Osteocyte (in vitro differentiated cells): ENCODE measurements at regions not wholly inside any gene's neighbourhood (a gene's known extent, or its start where the extent isn't known, plus 50 kb on each side); places are given as distances from the start of the nearest gene placed in this dataset.

Experiments
- DNase-seq: peaks from one replicate; pipeline ENCODE4 v3.0.0; 2021; ENCODE audit warnings: mixed read lengths; ENCODE audit not compliant: unreplicated experiment; ENCODE audit errors: extremely low spot score
- H3K27ac Mint-ChIP-seq: one replicate; pipeline ENCODE4 v1.8.0; 2021; ENCODE audit warnings: mild to moderate bottlenecking, mixed read lengths; ENCODE audit not compliant: unreplicated experiment
- H3K27me3 Mint-ChIP-seq: one replicate; pipeline ENCODE4 v1.8.0; 2021; ENCODE audit warnings: mixed read lengths; ENCODE audit not compliant: unreplicated experiment
- H3K36me3 Mint-ChIP-seq: one replicate; pipeline ENCODE4 v1.8.0; 2021; ENCODE audit warnings: mixed read lengths; ENCODE audit not compliant: unreplicated experiment
- H3K4me1 Mint-ChIP-seq: one replicate; pipeline ENCODE4 v1.8.0; 2021; ENCODE audit warnings: mixed read lengths; ENCODE audit not compliant: unreplicated experiment
- H3K4me3 Mint-ChIP-seq: one replicate; pipeline ENCODE4 v1.8.0; 2021; ENCODE audit warnings: mild to moderate bottlenecking, moderate library complexity, mixed read lengths; ENCODE audit not compliant: unreplicated experiment
- H3K9me3 Mint-ChIP-seq: one replicate; pipeline ENCODE4 v1.8.0; 2021; ENCODE audit warnings: mixed read lengths; ENCODE audit not compliant: unreplicated experiment
- CTCF ChIP-seq: fragments of 200-600 bp; sonication (generic); IDR thresholded peaks from 2 replicates; pipeline ENCODE4 v1.5.0; 2021; ENCODE audit warnings: antibody characterized with exemption, mild to moderate bottlenecking, moderate library complexity

GRCh38 chr11:104734998-104735397, 163.3 kb downstream of the CASP12 start:
- TF ChIP-seq CTCF: no peak
- no peaks in the 10 kb centered on the region for H3K9me3 Mint-ChIP-seq
- H3K4me3 Mint-ChIP-seq: no peak overlapping the region
- H3K27me3 Mint-ChIP-seq: no peaks in the 10 kb centered on the region
- H3K27ac Mint-ChIP-seq: no peak overlapping the region
- no peaks in the 10 kb centered on the region for H3K4me1 Mint-ChIP-seq
- no peaks in the 10 kb centered on the region for H3K36me3 Mint-ChIP-seq
- no peak for DNase-seq

GRCh38 chr11:104731890-104732289, 166.4 kb downstream of the CASP12 start:
- no peak overlapping the region for H3K27ac Mint-ChIP-seq
- H3K4me1 Mint-ChIP-seq: no peaks in the 10 kb centered on the region
- no peak for DNase-seq
- no peaks in the 10 kb centered on the region for H3K27me3 Mint-ChIP-seq
- no peaks in the 10 kb centered on the region for H3K9me3 Mint-ChIP-seq
- H3K36me3 Mint-ChIP-seq: no peaks in the 10 kb centered on the region
- no peak for TF ChIP-seq CTCF
- H3K4me3 Mint-ChIP-seq: no peak overlapping the region

GRCh38 chr11:104728927-104729326, 169.3 kb downstream of the CASP12 start:
- Mint-ChIP-seq H3K9me3 (peaks cover 2% of the 10 kb centered on the region), H3K36me3 (no peaks in the 10 kb centered on the region), H3K27me3 (no peaks in the 10 kb centered on the region), H3K4me1 (no peaks in the 10 kb centered on the region), H3K4me3 (no peak overlapping the region), H3K27ac (no peak overlapping the region)
- no peak for DNase-seq
- no peak for TF ChIP-seq CTCF

GRCh38 chr11:104727768-104728167, 170.5 kb downstream of the CASP12 start:
- Mint-ChIP-seq H3K4me1 (no peaks in the 10 kb centered on the region), H3K27me3 (no peaks in the 10 kb centered on the region), H3K4me3 (no peak overlapping the region), H3K9me3 (peaks cover 14% of the 10 kb centered on the region), H3K36me3 (no peaks in the 10 kb centered on the region), H3K27ac (no peak overlapping the region)
- DNase-seq: no peak
- no peak for TF ChIP-seq CTCF

- Mint-ChIP-seq H3K4me3 (no peak overlapping the region), H3K27me3 (no peaks in the 10 kb centered on the region), H3K27ac (no peak overlapping the region), H3K36me3 (no peaks in the 10 kb centered on the region), H3K9me3 (peaks cover 16% of the 10 kb centered on the region), H3K4me1 (no peaks in the 10 kb centered on the region)
- no peak for TF ChIP-seq CTCF
- DNase-seq: no peak
Observed at GRCh38 chr11:104727095-104727494, 171.2 kb downstream of the CASP12 start.
